ENCODE measurements at regions not wholly inside any gene's neighbourhood (a gene's known extent, or its start where the extent isn't known, plus 50 kb on each side); places are given as distances from the start of the nearest gene placed in this dataset.
"Not testable (repeated sequence)": the region's sequence is repeated elsewhere in the genome, so short reads cannot be mapped to it uniquely, and the experiment has no call there.

GRCh38 chr12:116687888-116688287 is 50.0 kb downstream of the SPRING1 start:
- peak; percentile 56 to 68 for DNase-seq

DNA sequence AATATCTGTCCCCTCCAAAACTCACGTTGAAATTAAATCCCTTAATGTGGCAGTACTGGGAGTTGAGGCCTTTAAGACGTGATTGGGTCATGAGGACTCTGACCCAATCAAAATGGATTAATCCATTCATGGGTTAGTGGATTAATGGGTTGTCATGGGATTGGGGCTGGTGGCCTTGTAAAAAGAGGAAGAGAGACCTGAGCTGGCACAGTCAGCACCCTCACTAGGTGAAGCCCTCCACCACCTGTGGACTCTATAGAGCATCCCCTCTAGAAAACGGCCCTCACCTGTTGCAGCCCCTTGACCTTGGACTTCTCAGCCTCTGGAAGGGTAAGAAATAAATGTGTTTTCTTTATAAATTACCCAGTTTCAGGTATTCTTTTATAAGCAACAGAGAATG is 53.0 kb downstream of the SPRING1 start:
- DNase-seq: no peak

DNA sequence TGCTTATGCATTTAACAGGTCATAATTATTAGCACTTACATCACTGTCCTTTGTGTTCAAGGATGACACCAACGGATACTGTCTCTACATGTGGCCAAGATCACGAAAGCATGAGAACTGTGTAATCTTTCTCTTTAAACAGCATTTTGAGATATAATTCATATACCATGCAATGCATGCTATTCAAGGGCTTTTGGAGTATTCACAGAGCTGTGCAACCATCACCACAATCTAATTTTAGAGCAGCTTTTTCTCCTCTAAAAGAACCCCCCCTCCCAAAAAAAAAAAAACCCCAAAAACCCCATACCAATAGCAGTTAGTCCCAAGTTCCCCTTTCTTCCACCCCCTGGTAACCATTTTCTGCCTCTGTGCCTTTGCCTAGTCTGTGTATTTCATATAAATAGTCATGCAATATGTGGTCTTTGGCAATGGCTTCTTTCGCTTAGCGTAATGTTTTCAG is 60.6 kb downstream of the SPRING1 start:
- DNase-seq: no peak

- no peak for DNase-seq
Measured at GRCh38 chr12:116675339-116676107, 62.3 kb downstream of the SPRING1 start.

- no peak for DNase-seq
Measured at GRCh38 chr12:116674643-116675183, 63.2 kb downstream of the SPRING1 start.

DNA sequence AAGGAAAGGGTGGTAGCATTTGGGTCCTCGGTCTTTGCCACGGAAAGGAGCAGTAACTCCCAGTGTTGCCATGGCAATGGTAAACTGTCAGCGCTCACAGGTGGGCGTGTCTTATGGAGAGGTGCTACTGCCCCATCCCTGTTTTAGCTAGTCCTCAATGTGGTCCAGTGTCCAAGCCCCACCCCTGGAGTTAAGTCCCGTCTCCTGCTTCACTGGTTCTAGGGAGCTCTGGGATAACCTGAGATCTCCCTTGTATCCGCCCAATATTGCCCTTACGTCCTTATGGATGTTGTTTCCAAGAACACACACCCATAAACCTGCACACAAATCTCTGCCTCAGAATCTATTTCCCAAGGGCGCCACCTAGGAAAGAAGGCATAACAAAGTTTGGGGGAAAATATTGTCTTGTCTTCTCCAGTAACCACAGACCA is 64.2 kb downstream of the SPRING1 start:
- DNase-seq: no peak

- DNase-seq: peak; percentile 23 to 26
Measured at GRCh38 chr12:116672842-116673516, 64.9 kb downstream of the SPRING1 start.

DNA sequence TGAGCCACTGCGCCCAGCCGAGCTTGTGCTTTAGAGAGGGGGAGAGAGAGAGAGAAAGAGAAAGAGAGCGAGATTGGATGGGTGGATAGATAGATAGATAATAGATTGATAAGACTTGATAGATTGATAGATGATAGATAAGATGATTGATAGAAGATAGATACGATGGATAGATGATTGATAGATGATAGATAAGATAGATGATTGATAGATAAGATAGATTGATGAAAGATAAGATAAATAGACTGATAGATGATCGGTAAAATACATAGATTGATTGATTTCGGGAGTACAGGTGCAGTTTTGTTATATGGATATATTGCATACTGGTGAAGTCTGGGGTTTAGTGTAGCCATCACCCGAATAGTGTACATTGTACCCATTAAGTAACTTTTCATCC is 65.9 kb downstream of the SPRING1 start:
- DNase-seq: no peak

GRCh38 chr12:116670859-116671258 is 67.0 kb downstream of the SPRING1 start:
- no peak for DNase-seq

- no peak for DNase-seq
Measured at GRCh38 chr12:116667752-116668151, 70.1 kb downstream of the SPRING1 start.

GRCh38 chr12:116666829-116667228 is 71.0 kb downstream of the SPRING1 start:
- DNase-seq: not testable (repeated sequence)

GRCh38 chr12:116666305-116666673 is 71.6 kb downstream of the SPRING1 start:
- no peak for DNase-seq

DNA sequence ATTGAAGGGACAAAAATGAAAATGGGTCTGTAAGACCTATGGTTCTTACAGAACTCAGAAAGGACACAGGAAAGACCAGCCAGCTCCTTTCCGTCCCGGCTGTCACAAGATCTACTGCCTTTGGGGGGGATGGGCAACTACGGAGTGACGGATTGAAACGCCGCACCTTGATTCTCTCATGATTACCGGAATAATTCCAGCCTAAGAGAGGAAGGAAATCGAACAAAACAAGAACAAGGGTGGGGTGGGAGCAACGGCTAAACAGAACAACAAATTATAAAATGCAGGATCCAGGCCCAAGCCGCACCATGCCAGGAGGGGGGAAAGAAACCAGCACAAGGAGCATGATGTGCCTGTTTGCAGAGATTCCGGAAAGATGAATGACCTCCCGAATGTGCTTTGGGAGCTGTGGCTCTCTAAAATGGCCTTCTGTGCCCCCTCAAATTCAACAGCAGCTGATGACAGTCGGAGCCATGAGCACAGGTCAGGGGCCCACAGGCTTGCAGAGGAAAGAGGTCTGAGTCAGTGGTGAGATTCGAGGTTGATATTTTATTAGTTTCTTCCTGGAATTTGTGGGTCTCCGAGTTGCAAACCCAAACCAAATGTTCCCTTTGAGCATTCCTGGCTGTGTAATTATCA is 72.1 kb downstream of the SPRING1 start:
- no peak for DNase-seq

DNA sequence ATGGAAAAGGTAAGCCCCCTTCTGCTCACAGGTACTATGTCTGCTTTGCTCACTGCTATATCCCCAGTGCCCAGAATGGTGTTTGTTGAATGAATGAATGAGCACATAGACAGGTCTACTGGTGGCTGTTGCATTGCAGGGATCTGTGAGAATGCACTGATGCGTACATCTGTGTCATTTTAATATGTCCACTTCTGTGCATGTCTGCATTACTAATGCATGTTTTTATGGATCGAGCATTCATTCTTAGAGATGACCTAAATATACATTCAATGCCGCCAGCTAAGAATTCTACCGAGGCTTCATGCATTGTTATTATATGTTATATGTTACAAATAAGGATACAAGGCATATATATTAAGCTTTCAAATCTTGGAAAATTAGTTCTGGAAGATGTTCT is 73.8 kb downstream of the SPRING1 start:
- DNase-seq: no peak

DNA sequence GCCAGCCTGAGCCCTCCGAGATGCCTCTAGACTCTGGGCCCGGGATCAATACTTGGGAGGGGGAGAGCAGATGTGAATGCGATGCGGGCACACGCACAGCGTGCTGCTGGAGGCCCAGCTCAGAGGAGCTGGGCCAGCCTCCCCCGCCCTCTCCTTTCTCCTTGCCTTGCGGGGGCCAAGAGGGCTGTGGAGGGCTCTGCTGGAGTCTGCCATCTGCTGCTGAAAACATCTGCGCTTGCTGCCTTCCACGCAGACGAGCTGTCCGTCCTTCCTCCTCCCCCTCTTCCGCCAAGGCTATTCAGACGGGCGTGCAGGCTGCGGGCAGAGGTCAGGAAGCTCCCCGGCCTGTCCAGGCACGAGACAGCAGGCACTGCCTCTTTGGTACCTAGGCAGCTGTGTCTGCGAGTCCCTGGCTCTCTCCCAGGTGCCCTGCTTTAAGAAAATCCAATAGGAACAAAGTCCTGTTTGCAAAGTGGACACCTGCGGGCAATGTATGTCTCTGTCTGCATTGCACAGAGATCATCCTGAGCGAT is 75.2 kb downstream of the SPRING1 start:
- no peak for DNase-seq

DNA sequence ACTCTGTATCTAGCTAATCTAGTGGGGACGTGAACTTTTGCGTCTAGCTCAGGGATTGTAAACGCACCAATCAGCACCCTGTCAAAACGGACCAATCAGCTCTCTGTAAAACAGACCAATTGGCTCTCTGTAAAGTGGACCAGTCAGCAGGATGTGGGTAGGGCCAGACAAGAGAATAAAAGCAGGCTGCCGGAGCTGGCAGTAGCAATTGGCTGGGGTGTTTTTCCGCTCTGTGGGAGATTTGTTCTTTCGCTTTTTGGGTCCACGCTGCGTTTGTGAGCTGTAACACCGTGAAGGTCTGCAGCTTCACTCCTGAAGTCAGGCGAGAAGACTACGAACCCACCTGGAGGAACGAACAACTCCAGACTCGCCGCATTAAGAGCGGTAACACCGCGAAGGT is 76.5 kb downstream of the SPRING1 start:
- no peak for DNase-seq

- not testable (repeated sequence) for DNase-seq
Measured at GRCh38 chr12:116660740-116661139, 77.1 kb downstream of the SPRING1 start.

GRCh38 chr12:116659771-116660481 is 77.9 kb downstream of the SPRING1 start:
- DNase-seq: no peak

DNA sequence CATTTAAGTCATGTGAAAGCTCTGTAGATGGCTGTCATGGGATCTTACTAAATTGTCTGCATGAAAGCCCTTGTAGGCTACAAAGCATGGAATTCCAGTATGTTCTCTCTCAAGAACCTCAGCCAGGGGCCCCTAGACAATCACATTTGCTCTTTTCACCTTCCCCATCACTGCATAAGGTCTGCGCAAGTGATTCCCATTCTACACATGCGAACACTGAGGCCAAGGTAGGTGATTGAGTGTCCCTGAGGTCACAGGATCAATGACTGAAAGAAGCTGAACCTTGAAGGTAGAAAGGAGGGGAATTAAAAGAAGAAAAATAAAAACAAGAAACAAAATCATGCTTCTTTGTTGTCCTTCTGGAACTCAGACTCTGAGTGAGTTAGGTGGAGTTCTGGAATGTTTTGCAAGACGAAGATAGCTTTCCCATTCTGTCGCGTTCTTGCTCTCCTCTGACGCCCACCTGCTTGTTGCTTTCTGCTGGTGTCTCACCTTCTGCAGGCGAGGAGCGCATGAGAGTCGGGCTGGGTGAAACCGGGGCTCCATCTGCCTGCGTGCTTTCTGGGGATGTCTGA is 79.9 kb downstream of the SPRING1 start:
- DNase-seq: no peak

- no peak for DNase-seq
Measured at GRCh38 chr12:116656306-116656705, 81.6 kb downstream of the SPRING1 start.

- no peak for DNase-seq
Measured at GRCh38 chr12:116654226-116654743, 83.6 kb downstream of the SPRING1 start.

GRCh38 chr12:116651089-116651488 is 86.8 kb downstream of the SPRING1 start:
- DNase-seq: no peak
